ENCODE measurements at regions not wholly inside any gene's neighbourhood (a gene's known extent, or its start where the extent isn't known, plus 50 kb on each side); places are given as distances from the start of the nearest gene placed in this dataset.

GRCh38 chr16:6633456-6633855 is 699.2 kb upstream of the RBFOX1 start:
- Histone ChIP-seq H3K23ac (ENCODE audit: low read depth, low read length) (no peak overlapping the region), H3K14ac (replicated peaks; ENCODE audit: low read depth, low read length) (no peak overlapping the region), H2BK20ac (ENCODE audit: low read depth, low read length) (no peak overlapping the region), H3K4me2 (ENCODE audit: low read depth, low read length) (no peak overlapping the region), H4K8ac (ENCODE audit: low read depth in 2 of 2, low read length in 2 of 2) (no peak overlapping the region), H3K79me1 (ENCODE audit: low read depth in 1 of 2, low read length in 2 of 2) (no peaks in the 10 kb centered on the region), H4K91ac (ENCODE audit: insufficient read depth, low read depth, low read length) (no peak overlapping the region), H3K4me1 (ENCODE audit: control insufficient read depth, insufficient read depth, low read length) (no peaks in the 10 kb centered on the region), H3K9me3 (ENCODE audit: control insufficient read depth, insufficient read depth, low read length) (no peaks in the 10 kb centered on the region), H4K20me1 (ENCODE audit: insufficient read depth, low read length) (no peaks in the 10 kb centered on the region), H2BK120ac (ENCODE audit: low read depth, low read length) (no peak overlapping the region), H3K56ac (ENCODE audit: extremely low read depth, insufficient read depth, low read length) (no peak overlapping the region), H3K36me3 (ENCODE audit: control insufficient read depth, insufficient read depth, low read length) (no peaks in the 10 kb centered on the region), H2BK15ac (ENCODE audit: low read depth, low read length) (no peak overlapping the region), H2AK5ac (ENCODE audit: low read depth, low read length) (no peak overlapping the region), H3K27ac (ENCODE audit: insufficient read depth, low read length) (no peak overlapping the region), H3K9me1 (ENCODE audit: insufficient read depth, low read length) (no peaks in the 10 kb centered on the region), H3K4ac (ENCODE audit: low read depth, low read length) (no peak overlapping the region), H4K5ac (ENCODE audit: low read depth, low read length) (no peak overlapping the region), H3K27me3 (ENCODE audit: control insufficient read depth, insufficient read depth, low read length) (no peaks in the 10 kb centered on the region), H2BK5ac (ENCODE audit: low read depth, low read length, poor library complexity, severe bottlenecking) (no peak overlapping the region), H3K4me3 (ENCODE audit: insufficient read depth, low read depth, low read length) (no peak overlapping the region), H2AFZ (replicated peaks; ENCODE audit: low read length, poor library complexity) (no peak overlapping the region), H3K9ac (ENCODE audit: low read depth, low read length) (no peak overlapping the region), H2AK9ac (replicated peaks; ENCODE audit: low read depth, low read length, poor library complexity) (no peak overlapping the region), H3K18ac (ENCODE audit: low read depth, low read length) (no peak overlapping the region)
- intact Hi-C loops (cut with micrococcal nuclease) (no loop called here), in situ Hi-C loops (cut with MboI; ENCODE audit: low sequenced_read_pairs) (no loop called here), dilution Hi-C loops (cut with HindIII; ENCODE audit: low sequenced_read_pairs, unreplicated experiment) (no loop called here)
- BruUV-seq (replicated peaks): no TSS peak
- no CpG with 5 or more reads among the region's 5 CpGs for WGBS, 2 experiments (ENCODE audit: extremely low coverage in 2 of 2, insufficient read length in 1 of 2)
- ChIA-PET CTCF (no interaction called here), POLR2A (ENCODE audit: unreplicated experiment) (no interaction called here)
- no peak for TF ChIP-seq SMC3 (IDR thresholded peaks at IDR 0.05; ENCODE audit: low read depth, low read length)
- no peak for TF ChIP-seq ELK1 (IDR thresholded peaks at IDR 0.05; ENCODE audit: borderline replicate concordance, low read depth, low read length)
- no peak for TF ChIP-seq RFX5 (IDR thresholded peaks at IDR 0.05; ENCODE audit: low read depth, low read length)
- no peak for TF ChIP-seq MAFK (IDR thresholded peaks at IDR 0.05; ENCODE audit: low read depth, low read length)
- no peak for TF ChIP-seq NFE2L2 (IDR thresholded peaks at IDR 0.05; ENCODE audit: low read depth, low read length)
- no peak for TF ChIP-seq BHLHE40 (IDR thresholded peaks at IDR 0.05; ENCODE audit: low read depth, low read length)
- no peak for DNase-seq
- no peak for ATAC-seq (ENCODE audit: low read depth)
